ENCODE measurements at regions not wholly inside any gene's neighbourhood (a gene's known extent, or its start where the extent isn't known, plus 50 kb on each side); places are given as distances from the start of the nearest gene placed in this dataset.

GRCh38 chr17:65459677-65460347 lies 101.6 kb downstream of the AXIN2 start:
- TF ChIP-seq CTCF (IDR thresholded peaks at IDR 0.05): no peak
- no peak for TF ChIP-seq POLR2A (IDR thresholded peaks at IDR 0.05)
